Karpas-422 (cell line): ENCODE measurements at regions not wholly inside any gene's neighbourhood (a gene's known extent, or its start where the extent isn't known, plus 50 kb on each side); places are given as distances from the start of the nearest gene placed in this dataset.

Source experiments
- DNase-seq: peaks from one replicate; pipeline ENCODE4 v3.0.0-alpha.2; 2015
- H2AFZ ChIP-seq: fragments of 200-600 bp; sonication (generic); 2 replicates; pipeline ENCODE4 v1.6.1; 2014; ENCODE audit warnings: antibody characterized with exemption, low read length, mixed read lengths
- H3K27ac ChIP-seq: fragments of 200-600 bp; sonication (generic); 2 replicates; pipeline ENCODE4 v1.5.1; 2014; ENCODE audit warnings: mild to moderate bottlenecking, low read length, moderate library complexity
- H3K27me3 ChIP-seq: fragments of 200-600 bp; sonication (generic); 2 replicates; pipeline ENCODE4 v1.6.1; 2014; ENCODE audit warnings: low read length, mixed read lengths
- H3K36me3 ChIP-seq: fragments of 200-600 bp; sonication (generic); 2 replicates; pipeline ENCODE4 v1.6.1; 2014; ENCODE audit warnings: low read length, mixed read lengths; ENCODE audit not compliant: insufficient read depth
- H3K4me1 ChIP-seq: fragments of 200-600 bp; sonication (generic); 2 replicates; pipeline ENCODE4 v1.6.1; 2014; ENCODE audit warnings: mild to moderate bottlenecking, low read length, mixed read lengths
- H3K4me2 ChIP-seq: fragments of 200-600 bp; sonication (generic); 2 replicates; pipeline ENCODE4 v1.6.1; 2014; ENCODE audit warnings: low read length, low read depth, mild to moderate bottlenecking; ENCODE audit not compliant: poor library complexity, severe bottlenecking
- H3K4me3 ChIP-seq: fragments of 200-600 bp; sonication (generic); 2 replicates; pipeline ENCODE4 v1.5.1; 2014; ENCODE audit warnings: mild to moderate bottlenecking, antibody characterized with exemption, low read length, mixed read lengths
- H3K79me2 ChIP-seq: fragments of 200-600 bp; sonication (generic); 2 replicates; pipeline ENCODE4 v1.6.1; 2014; ENCODE audit warnings: mild to moderate bottlenecking, low read length, mixed read lengths
- H3K9ac ChIP-seq: fragments of 200-600 bp; sonication (generic); 2 replicates; pipeline ENCODE4 v1.6.0; 2014; ENCODE audit warnings: low read length
- H3K9me2 ChIP-seq: fragments of 200-600 bp; sonication (generic), shearing (Covaris generic); replicated peaks from 2 replicates; pipeline ENCODE4 v1.6.0; 2014; ENCODE audit warnings: mild to moderate bottlenecking, low read length, moderate library complexity; ENCODE audit not compliant: insufficient read depth
- H3K9me3 ChIP-seq: fragments of 300-700, 200-600 bp; sonication (generic); 2 replicates; pipeline ENCODE4 v1.6.1; 2014; ENCODE audit warnings: low read length, mixed read lengths
- H4K20me1 ChIP-seq: fragments of 200-600 bp; sonication (generic); 2 replicates; pipeline ENCODE4 v1.6.1; 2014; ENCODE audit warnings: mild to moderate bottlenecking, antibody characterized with exemption, low read length, low read depth; ENCODE audit not compliant: insufficient read depth

GRCh38 chr15:35667908-35668307, 121.9 kb upstream of the DPH6 start:
- Histone ChIP-seq H3K36me3 (no peaks in the 10 kb centered on the region), H3K9ac (no peak overlapping the region), H3K4me1 (no peaks in the 10 kb centered on the region), H2AFZ (no peak overlapping the region), H3K27me3 (no peaks in the 10 kb centered on the region), H4K20me1 (no peaks in the 10 kb centered on the region), H3K79me2 (no peaks in the 10 kb centered on the region), H3K27ac (no peak overlapping the region), H3K9me3 (no peaks in the 10 kb centered on the region), H3K9me2 (no peaks in the 10 kb centered on the region), H3K4me3 (no peak overlapping the region), H3K4me2 (no peak overlapping the region)
- DNase-seq = no peak

GRCh38 chr15:35669021-35669420, 123.1 kb upstream of the DPH6 start:
- H3K9me2 ChIP-seq = no peaks in the 10 kb centered on the region
- H3K4me2 ChIP-seq = no peak overlapping the region
- DNase-seq = no peak
- 0 out of 2 replicates have a peak, but pooled peaks cover 2% of the 10 kb centered on the region for H3K4me1 ChIP-seq
- no peak overlapping the region for H3K4me3 ChIP-seq
- no peaks in the 10 kb centered on the region for H3K36me3 ChIP-seq
- H3K79me2 ChIP-seq = no peaks in the 10 kb centered on the region
- H3K27ac ChIP-seq = no peak overlapping the region
- H3K9ac ChIP-seq = no peak overlapping the region
- no peak overlapping the region for H2AFZ ChIP-seq
- H3K9me3 ChIP-seq = no peaks in the 10 kb centered on the region
- no peaks in the 10 kb centered on the region for H3K27me3 ChIP-seq
- no peaks in the 10 kb centered on the region for H4K20me1 ChIP-seq

DNA sequence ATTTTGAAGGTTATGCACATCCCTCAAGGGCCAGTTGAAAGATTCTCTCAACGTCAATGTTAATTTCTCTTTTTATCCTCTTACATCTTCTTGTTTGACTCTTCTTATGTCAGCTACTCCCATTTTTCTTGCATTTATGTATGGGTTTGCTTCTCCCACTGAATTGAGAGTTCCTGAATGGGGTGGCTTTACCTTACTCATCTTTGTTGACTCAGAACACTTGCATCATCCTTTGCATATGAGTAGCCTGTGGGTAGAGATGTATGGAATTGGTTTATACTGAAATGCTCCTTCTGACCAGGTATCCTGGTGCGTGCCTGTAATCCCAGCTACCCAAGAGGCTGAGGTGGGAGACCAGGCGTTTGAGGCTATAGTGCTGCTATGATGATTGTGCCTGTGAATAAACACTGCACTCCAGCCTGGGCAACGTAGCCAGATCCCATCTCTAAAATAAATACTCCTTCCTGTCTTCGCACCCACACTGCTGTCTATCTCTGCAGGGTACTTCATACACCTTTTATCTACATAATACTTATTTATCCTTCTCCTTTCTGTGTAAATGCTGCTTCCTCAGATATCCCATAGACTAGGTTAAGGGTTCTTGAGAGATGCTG, 123.6 kb upstream of the DPH6 start:
- H2AFZ ChIP-seq = no peak overlapping the region
- no peak overlapping the region for H3K27ac ChIP-seq
- H3K36me3 ChIP-seq = no peaks in the 10 kb centered on the region
- no peaks in the 10 kb centered on the region for H3K9me2 ChIP-seq
- H3K9me3 ChIP-seq = no peaks in the 10 kb centered on the region
- no peaks in the 10 kb centered on the region for H3K79me2 ChIP-seq
- H3K9ac ChIP-seq = no peak overlapping the region
- H3K4me2 ChIP-seq = no peak overlapping the region
- no peaks in the 10 kb centered on the region for H3K27me3 ChIP-seq
- no peaks in the 10 kb centered on the region for H4K20me1 ChIP-seq
- no peak for DNase-seq
- 0 out of 2 replicates have a peak, but pooled peaks cover 2% of the 10 kb centered on the region for H3K4me1 ChIP-seq
- no peak overlapping the region for H3K4me3 ChIP-seq

GRCh38 chr15:35671197-35671596, 125.2 kb upstream of the DPH6 start:
- Histone ChIP-seq H3K4me1 (0 out of 2 replicates have a peak, but pooled peaks cover 2% of the 10 kb centered on the region), H3K27ac (no peak overlapping the region), H3K36me3 (no peaks in the 10 kb centered on the region), H3K79me2 (no peaks in the 10 kb centered on the region), H3K9me3 (no peaks in the 10 kb centered on the region), H2AFZ (no peak overlapping the region), H3K9me2 (no peaks in the 10 kb centered on the region), H3K27me3 (no peaks in the 10 kb centered on the region), H3K4me3 (no peak overlapping the region), H3K9ac (no peak overlapping the region), H4K20me1 (no peaks in the 10 kb centered on the region), H3K4me2 (no peak overlapping the region)
- no peak for DNase-seq

DNA sequence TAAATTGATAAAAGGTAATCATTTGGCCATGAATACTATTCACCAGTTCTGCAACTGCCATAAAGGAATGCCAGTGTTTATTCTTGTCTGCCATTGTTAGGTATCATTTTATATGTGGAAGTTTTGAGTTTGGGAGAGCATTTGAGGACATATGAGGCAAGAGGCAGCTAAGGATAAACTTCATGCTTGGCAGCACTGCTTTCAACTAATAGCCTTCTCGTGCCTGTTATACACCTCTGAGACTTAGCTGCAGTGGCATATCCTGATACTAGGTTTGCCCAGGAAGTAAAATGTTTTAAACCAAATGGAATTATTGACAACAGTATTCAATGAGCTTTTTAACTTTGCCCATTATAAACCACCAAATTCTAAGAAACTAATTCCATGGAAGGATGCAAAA, 126.0 kb upstream of the DPH6 start:
- H3K4me3 ChIP-seq = no peak overlapping the region
- no peaks in the 10 kb centered on the region for H4K20me1 ChIP-seq
- no peak overlapping the region for H3K9ac ChIP-seq
- no peaks in the 10 kb centered on the region for H3K9me2 ChIP-seq
- H3K4me2 ChIP-seq = no peak overlapping the region
- H3K4me1 ChIP-seq = 0 out of 2 replicates have a peak, but pooled peaks cover 2% of the 10 kb centered on the region
- no peaks in the 10 kb centered on the region for H3K36me3 ChIP-seq
- no peak for DNase-seq
- H3K79me2 ChIP-seq = no peaks in the 10 kb centered on the region
- H3K9me3 ChIP-seq = no peaks in the 10 kb centered on the region
- H2AFZ ChIP-seq = no peak overlapping the region
- no peak overlapping the region for H3K27ac ChIP-seq
- H3K27me3 ChIP-seq = no peaks in the 10 kb centered on the region

- no peaks in the 10 kb centered on the region for H3K36me3 ChIP-seq
- H3K9me2 ChIP-seq = no peaks in the 10 kb centered on the region
- peak overlapping the region; percentile 51 for H3K4me2 ChIP-seq
- H3K4me3 ChIP-seq = peak overlapping the region; percentile 27; the same call in 1 of the 2 replicates
- no peak for DNase-seq
- 0 out of 2 replicates have a peak, but pooled peaks cover 2% of the 10 kb centered on the region for H3K4me1 ChIP-seq
- no peaks in the 10 kb centered on the region for H3K79me2 ChIP-seq
- H3K9ac ChIP-seq = no peak overlapping the region
- no peaks in the 10 kb centered on the region for H4K20me1 ChIP-seq
- no peak overlapping the region for H3K27ac ChIP-seq
- no peaks in the 10 kb centered on the region for H3K9me3 ChIP-seq
- H2AFZ ChIP-seq = peak overlapping the region; percentile 34; the same call in 1 of the 2 replicates
- H3K27me3 ChIP-seq = no peaks in the 10 kb centered on the region
These were observed 127.2 kb upstream of the DPH6 start for GRCh38 chr15:35673093-35673684.

DNA sequence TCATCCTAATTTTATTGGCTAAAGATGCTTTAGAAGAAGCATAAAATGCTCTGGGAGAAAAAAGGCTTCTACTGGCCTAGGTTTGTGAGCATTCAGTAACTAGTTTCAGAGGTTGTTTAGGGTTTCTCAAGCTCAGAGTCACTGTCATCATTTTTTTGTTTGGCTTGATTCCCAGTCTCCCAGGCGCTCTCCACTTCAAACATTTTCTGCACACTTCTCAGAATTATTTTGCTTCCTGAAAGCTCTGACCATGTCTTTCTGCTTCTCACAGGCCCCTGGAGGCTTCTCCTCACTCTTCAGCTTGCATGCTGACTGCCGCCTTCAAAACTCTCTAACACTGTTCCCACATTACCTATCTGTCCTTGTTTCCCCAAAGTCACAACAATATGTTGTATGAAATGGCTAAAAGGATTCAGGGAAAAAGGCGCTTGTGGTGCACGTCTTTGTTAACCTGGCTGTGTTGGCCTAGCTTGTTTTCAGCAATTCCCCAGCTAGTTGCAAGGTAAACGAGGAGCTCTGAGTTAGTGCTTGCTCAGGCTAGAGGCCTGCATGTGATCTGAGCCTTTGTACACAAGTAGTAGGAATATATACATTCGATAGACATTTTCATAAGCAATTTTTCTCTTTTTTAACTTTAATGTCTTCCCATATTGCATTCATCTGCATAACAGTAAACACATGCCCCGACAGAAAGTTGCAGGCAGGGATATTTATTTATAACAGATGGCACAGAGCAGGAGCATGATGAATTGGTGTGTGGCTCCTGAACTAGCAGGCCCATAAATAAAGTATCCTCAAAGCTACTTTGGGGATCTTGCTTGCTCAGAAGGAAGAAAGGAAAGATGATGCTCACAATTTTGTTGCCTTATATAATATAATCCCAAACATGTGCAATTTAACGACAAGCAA, 129.2 kb upstream of the DPH6 start:
- no peaks in the 10 kb centered on the region for H3K9me2 ChIP-seq
- H3K9ac ChIP-seq = no peak overlapping the region
- no peaks in the 10 kb centered on the region for H3K36me3 ChIP-seq
- no peak overlapping the region for H2AFZ ChIP-seq
- no peaks in the 10 kb centered on the region for H3K27me3 ChIP-seq
- H3K9me3 ChIP-seq = no peaks in the 10 kb centered on the region
- no peak for DNase-seq
- H3K4me2 ChIP-seq = no peak overlapping the region
- H3K4me1 ChIP-seq = 0 out of 2 replicates have a peak, but pooled peaks cover 2% of the 10 kb centered on the region
- H4K20me1 ChIP-seq = no peaks in the 10 kb centered on the region
- H3K4me3 ChIP-seq = no peak overlapping the region
- no peak overlapping the region for H3K27ac ChIP-seq
- H3K79me2 ChIP-seq = no peaks in the 10 kb centered on the region

DNA sequence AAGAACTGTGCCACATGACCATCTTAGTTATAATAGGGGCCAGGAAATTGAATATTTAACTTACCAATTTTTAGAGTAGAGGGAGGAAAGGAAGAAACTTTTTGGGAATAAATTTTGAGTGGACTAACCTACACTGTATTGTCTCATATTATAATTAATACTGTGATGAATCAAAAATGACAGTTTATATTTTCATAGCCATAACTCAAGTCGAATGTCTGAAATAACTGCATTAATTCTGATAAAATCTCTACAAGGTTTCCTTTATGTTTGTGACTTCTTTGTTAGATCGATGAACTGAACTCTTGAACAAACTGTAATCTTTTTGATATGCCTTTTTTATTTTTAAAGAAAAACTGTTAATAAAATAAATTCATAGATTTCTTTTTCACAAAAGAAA, 132.8 kb upstream of the DPH6 start:
- Histone ChIP-seq H3K4me1 (no peaks in the 10 kb centered on the region), H3K27me3 (no peaks in the 10 kb centered on the region), H3K9ac (no peak overlapping the region), H2AFZ (no peak overlapping the region), H3K27ac (no peak overlapping the region), H3K79me2 (no peaks in the 10 kb centered on the region), H3K4me3 (no peak overlapping the region), H4K20me1 (no peaks in the 10 kb centered on the region), H3K36me3 (no peaks in the 10 kb centered on the region), H3K4me2 (no peak overlapping the region), H3K9me2 (no peaks in the 10 kb centered on the region), H3K9me3 (no peaks in the 10 kb centered on the region)
- DNase-seq = no peak
